HG03064 (cell line): ENCODE measurements at regions not wholly inside any gene's neighbourhood (a gene's known extent, or its start where the extent isn't known, plus 50 kb on each side); places are given as distances from the start of the nearest gene placed in this dataset.
"Not testable (repeated sequence)": the region's sequence is repeated elsewhere in the genome, so short reads cannot be mapped to it uniquely, and the experiment has no call there.

Experiments
- ATAC-seq: cut with Tn5 transposase; IDR thresholded peaks from one replicate; pipeline ENCODE4 v1.9.1; 2021; ENCODE audit warnings: low read depth; ENCODE audit not compliant: unreplicated experiment

DNA sequence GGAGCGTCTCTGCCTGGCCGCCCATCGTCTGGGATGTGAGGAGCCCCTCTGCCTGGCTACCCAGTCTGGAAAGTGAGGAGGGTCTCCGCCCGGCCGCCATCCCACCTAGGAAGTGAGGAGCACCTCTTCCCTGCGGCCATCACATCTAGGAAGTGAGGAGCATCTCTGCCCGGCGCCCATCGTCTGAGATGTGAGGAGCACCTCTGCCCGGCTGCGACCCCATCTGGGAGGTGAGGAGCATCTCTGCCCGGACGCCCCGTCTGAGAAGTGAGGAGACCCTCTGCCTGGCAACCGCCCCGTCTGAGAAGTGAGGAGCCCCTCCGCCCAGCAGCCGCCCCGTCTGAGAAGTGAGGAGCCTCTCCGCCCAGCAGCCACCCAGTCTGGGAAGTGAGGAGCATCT lies 84.5 kb downstream of the IDS start:
- not testable (repeated sequence) for ATAC-seq

GRCh38 chrX:149398027-149398426 lies 107.1 kb downstream of the IDS start:
- no peak for ATAC-seq

GRCh38 chrX:149392921-149393320 lies 112.2 kb downstream of the IDS start:
- no peak for ATAC-seq

DNA sequence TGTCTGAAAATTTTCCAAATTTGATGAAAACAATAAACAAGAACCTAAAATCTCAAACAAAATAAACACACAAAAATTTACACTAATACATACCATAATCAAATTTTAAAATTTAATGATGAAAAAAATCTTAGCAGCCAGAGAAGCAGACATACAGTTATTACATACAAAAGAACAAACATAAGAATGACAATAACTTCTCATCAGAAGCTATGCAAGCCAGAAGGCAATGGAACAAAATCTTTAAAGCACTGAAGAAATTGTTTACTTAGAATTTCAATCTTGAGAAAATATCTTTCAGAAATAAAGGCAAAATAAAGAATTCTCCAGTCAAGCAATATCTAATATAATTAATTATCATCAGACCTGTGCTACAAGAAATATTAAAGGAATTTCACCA lies 121.3 kb downstream of the IDS start:
- ATAC-seq = no peak

DNA sequence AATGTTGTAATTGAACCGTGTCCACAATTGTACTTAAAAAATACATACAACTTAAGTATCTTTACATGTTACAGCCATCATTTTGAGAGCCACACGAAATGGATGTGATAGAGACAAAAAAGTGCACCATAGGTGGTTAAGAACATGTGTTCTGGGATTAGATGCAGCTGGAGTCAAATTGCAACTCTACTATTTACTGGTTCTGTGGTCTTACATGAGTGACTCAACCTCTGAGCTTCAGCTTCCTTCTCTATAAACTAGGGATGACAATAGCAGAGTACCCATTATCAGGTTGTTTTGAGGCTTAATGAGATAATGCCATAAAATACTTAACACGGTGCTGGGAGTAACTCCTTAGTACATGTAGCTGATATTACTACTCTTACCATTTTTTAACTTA lies 130.4 kb downstream of the IDS start:
- ATAC-seq = no peak

- no peak for ATAC-seq
Measured at GRCh38 chrX:149372866-149373265, 132.2 kb downstream of the IDS start.

- no peak for ATAC-seq
Measured at GRCh38 chrX:149371986-149372385, 133.1 kb downstream of the IDS start.

GRCh38 chrX:149370097-149370496 lies 135.0 kb downstream of the IDS start:
- no peak for ATAC-seq

DNA sequence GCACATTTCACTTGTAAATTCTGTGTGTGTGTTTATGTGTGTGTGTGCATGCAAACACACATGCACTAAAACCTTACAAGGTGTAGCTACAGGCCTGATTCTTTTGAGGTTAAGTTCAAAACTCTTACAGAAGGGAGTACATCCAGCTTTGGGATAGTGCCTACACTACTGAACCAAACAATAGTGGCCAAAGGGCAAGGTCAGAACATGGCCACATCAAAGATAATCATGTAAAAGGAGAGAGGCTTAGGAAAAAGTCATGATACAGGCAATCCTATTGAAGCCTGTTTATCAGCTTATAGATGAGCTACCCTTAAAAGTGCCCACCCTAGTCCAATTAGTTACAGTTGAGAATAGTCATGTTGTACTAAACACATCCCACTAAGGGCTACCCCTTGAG lies 139.6 kb downstream of the IDS start:
- ATAC-seq = no peak

DNA sequence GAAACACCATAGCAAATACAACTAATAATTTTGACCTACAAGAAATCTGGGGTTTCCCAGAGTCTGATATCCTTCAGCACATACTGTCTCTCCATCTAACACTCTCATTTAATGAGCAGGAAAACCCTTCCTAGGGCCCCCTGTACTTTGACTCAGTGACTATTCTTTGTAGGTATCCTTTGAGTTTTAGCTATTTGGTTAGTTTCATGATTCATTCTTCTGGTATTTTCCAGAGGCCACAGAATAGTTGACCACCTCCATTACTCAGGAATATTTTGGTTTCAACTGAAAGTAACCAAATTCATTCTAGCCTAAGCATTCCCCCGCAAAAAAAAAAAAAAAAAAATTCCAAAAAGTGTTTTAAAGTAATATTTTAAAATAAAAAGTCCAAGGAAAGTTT lies 140.0 kb downstream of the IDS start:
- no peak for ATAC-seq

GRCh38 chrX:149363965-149364364 lies 141.1 kb downstream of the IDS start:
- no peak for ATAC-seq

DNA sequence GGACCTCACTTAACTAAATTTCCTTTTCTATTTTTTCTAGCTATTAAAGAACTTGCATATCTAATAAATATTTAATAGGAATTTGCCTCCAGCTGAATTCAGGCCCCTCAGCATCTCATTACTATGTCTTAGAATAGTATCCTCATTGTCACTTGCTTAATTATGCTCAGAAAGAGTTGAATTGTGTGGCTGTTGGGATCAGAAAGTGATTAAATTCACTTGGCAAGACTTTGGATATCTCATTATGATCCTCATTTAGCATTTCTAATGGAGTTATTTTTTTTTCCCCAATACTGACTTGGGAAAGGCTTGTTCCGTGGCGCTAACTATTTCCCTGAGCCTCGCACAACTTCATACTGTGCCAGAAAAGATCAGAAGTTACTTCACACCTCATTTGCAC lies 158.8 kb downstream of the IDS start:
- ATAC-seq = no peak

DNA sequence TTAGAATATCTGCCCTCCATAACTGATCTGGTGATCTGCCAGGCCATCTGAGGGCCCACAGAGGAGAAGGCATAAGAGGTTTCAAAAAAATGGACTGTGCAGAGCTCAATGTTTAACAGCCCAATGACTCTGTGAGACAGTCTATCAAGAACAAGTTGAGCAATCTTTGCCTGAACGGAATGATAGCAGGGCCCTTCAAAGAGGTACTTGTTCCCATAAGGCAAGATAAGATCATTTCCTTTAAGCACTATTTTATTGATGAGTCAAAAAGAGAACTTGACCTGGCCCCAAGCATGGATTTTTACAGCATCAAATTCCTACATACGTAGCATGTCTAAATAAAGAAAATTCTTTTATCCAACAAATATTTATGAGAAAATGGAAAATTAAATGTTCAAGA lies 182.8 kb downstream of the IDS start:
- no peak for ATAC-seq

DNA sequence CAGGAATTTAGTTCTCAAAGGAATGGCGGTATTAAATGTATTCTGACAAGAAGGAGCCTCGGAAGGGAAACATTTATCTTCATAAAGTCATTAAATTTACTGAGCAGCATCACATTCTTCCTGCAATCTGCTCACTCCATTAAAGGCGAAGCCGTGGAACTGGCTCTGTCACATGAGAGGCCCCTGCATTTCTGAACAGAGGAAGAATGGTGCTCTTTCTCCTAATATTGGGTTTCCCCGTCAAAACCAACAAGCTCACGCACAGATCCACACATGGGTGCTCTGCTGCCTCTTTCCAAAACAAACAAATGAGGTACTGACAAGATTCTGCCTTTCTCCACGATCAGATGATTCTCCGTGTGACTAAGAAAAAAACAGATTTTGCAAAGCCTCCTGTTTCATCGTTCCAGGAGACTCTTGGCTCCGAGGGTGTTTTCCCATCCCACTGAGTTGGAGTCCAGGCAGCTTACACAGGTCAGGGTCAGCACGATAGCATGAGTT lies 191.2 kb downstream of the IDS start:
- ATAC-seq = no peak

- ATAC-seq = no peak
Measured at GRCh38 chrX:149312988-149313387, 192.1 kb downstream of the IDS start.

DNA sequence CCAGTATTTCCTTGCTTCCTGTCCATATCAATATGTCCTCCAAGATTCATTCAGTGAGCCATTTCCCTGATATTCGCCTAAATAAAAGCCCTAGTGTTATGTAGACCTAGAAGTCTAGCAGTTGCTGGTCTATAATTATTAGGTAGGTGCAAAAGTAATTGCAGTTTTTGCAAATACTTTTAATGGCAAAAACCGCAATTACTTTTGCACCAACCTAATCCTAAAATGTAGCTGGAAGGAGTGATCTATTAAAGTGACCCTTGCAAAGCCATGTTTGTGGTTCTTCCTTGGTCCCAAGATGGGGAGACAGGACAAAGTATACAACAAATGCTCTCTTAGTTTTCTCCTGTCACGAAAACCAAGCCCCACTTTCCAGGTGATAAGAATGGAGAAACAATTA lies 193.0 kb downstream of the IDS start:
- ATAC-seq = no peak

DNA sequence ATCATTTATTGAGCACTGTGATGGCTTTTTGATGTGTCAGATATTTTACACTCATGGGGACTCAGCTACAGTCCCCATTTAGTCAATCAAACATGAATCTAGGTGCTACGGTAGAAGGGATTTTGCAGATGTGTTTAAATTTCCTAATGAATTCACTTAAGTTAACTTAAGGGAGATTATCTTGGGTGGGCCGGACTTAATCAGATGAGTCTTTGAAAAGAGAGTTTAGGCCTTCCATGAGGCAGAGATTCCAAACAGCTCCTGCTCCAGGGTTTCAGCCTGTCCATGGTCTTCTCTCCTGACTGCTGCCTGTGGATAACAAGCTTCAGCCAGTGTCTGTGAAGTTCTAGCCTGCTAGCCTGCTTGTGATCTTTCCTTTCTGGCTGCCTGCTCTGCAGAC lies 202.4 kb downstream of the IDS start:
- no peak for ATAC-seq

DNA sequence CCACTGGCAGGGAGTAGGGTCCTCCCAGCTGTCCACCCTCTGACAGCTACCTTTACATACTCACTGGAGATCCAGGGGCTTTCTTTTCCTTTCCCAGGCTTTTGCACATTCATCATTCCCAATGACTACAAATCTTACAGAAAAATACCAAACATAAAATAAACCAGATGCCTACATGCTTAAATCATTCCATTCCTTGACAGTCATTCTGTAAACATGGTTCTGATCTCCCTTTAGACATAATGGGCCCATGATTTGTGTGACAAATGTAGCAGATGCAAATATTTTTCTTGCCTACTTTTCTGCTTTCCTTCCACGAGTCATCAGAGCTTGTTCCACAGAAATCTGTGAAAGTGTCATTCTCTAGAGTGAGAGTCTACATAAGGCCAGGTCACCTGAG lies 207.0 kb downstream of the IDS start:
- no peak for ATAC-seq

DNA sequence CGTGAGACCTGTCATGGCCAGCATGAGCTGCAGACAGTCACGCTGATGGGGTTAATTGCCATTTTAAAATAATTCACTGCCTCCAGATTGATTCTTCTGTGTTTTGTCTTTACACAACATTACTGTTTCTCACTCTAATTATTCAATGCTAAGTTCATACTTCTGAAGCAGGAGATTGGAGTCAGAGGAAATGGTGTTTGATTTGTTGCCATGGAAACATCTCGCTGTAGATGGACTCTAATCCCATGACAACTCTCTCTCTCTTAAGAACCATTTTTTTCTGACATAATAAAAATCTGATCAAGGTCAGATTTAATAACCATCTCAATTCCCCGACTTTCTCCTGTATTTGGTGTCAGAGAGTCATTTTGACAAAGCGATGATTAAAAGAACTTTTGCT lies 209.0 kb downstream of the IDS start:
- ATAC-seq = no peak

DNA sequence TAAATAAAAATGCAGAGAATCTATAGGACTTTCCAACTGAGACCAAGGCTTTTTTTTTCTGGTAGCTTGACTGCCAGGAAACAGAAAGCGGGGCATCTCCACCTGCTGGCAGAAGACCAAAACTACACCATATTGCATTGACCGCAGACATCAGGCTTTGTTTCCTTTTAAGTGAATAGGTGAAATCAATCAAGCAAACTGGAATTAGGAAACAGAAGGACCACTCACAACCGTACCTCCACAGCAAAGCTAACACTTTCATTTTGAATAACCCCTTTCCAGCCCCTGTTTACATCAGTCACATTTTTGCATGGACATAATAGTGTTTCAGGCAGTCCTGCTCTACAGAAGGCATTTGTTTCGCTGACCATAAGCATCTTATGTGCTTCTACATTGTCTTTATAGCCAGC lies 218.2 kb downstream of the IDS start:
- ATAC-seq = peak; percentile 77

- no peak for ATAC-seq
Measured at GRCh38 chrX:149284616-149285015, 220.5 kb downstream of the IDS start.

DNA sequence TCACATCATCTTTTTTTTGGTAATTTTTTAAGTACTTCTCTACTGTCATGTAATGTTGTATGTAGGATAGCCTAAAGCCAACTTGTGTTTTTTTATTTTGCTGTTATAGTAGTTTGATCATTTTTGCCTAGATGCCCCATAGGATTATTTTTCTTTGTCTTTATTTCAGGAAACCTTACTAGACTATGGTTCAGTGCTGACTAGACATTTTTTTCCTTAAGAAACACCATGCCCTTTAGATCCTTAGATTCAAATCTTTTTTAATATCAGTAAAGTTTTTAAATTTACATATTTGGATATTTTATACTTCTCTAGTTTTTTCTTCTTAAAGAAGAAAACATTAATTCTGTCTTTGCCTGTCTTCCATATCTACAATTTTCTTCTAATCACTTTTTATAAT lies 221.3 kb downstream of the IDS start:
- ATAC-seq = no peak

- no peak for ATAC-seq
Measured at GRCh38 chrX:149282909-149283308, 222.2 kb downstream of the IDS start.
